GM12892 (cell line): ENCODE measurements at regions not wholly inside any gene's neighbourhood (a gene's known extent, or its start where the extent isn't known, plus 50 kb on each side); places are given as distances from the start of the nearest gene placed in this dataset.

Source experiments
- POLR2A ChIP-seq: IDR thresholded peaks from 2 replicates; pipeline ENCODE4 v1.6.1; 2011; ENCODE audit warnings: low read depth, low read length, control low read depth
- POLR2AphosphoS5 ChIP-seq: IDR thresholded peaks from 2 replicates; pipeline ENCODE4 v1.6.1; 2011; ENCODE audit warnings: low read depth, low read length, control low read depth
- TAF1 ChIP-seq: IDR thresholded peaks from 2 replicates; pipeline ENCODE4 v1.6.1; 2011; ENCODE audit warnings: low read depth, mild to moderate bottlenecking, control low read depth, low read length, borderline replicate concordance

GRCh38 chr7:20267482-20267881 lies 50.3 kb upstream of the MACC1 start:
- TF ChIP-seq POLR2AphosphoS5 = no peak
- TF ChIP-seq POLR2A = no peak
- no peak for TF ChIP-seq TAF1
